ENCODE measurements at regions not wholly inside any gene's neighbourhood (a gene's known extent, or its start where the extent isn't known, plus 50 kb on each side); places are given as distances from the start of the nearest gene placed in this dataset.

DNA sequence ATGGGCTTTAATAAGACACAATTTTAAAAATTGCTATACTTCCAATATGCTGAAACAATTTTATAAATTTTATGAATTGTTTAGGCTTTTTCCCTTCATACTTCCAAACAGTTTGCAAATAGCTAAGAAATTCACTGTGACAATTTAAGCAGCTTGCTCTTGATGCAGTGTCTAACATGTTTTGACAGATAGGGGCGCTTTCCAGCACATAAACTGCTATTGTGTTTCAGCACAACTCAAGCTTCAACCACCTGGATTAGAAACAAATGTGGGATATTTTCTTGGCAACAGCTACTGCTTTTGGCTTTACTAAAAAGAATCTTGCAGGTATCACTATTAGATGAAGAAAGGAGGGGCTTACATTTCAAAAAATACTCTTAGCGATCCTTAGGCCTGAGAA is 565.8 kb upstream of the DPPA4 start:
- DNase-seq (ENCODE audit: low spot score), result no peak

DNA sequence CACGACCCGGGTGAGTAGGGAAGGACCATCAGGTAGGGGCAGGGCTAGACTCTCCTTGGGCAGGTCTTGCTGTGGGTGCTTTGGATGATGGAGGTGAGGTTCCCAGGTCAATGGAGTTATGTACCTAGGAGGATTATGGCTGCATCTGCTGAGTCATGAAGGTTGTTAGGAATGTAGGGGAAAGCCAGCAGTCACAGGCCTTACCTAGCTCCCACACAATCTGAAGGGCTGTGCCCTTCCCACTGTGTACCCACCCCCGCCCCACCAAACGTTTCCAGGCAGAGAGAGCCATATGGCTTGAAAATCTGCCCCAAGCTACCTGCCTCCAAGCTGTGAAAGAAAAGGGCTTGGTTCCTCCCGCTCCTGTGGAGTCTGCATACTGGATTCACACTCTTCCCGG is 573.4 kb upstream of the DPPA4 start:
- DNase-seq (ENCODE audit: low spot score), result no peak

GRCh38 chr3:109918740-109919139 is 581.4 kb upstream of the DPPA4 start:
- no peak for DNase-seq (ENCODE audit: low spot score)

- no peak for DNase-seq (ENCODE audit: low spot score)
Measured at GRCh38 chr3:109920749-109921148, 583.4 kb upstream of the DPPA4 start.

DNA sequence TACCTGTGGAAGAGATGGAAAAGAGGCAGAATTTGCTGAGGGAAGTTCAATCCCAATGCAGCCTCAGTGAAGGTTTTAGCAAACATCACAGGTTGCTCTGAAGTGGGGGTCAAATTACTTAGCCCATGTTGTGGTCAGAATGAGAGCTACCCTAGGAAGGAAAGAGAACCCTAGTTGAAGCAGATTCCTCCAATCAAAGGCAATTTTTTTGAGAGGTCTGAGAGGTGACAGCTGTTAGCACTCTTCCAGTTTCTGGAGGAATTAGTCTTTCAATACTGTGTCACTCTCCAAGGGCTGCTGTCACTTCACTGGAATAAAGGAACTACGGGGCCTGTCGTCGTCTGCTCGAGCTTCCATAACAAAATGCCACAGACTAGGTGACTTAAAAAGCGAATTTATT is 584.2 kb upstream of the DPPA4 start:
- DNase-seq (ENCODE audit: low spot score), result no peak

- DNase-seq (ENCODE audit: low spot score), result no peak
Measured at GRCh38 chr3:109922856-109923255, 585.5 kb upstream of the DPPA4 start.

DNA sequence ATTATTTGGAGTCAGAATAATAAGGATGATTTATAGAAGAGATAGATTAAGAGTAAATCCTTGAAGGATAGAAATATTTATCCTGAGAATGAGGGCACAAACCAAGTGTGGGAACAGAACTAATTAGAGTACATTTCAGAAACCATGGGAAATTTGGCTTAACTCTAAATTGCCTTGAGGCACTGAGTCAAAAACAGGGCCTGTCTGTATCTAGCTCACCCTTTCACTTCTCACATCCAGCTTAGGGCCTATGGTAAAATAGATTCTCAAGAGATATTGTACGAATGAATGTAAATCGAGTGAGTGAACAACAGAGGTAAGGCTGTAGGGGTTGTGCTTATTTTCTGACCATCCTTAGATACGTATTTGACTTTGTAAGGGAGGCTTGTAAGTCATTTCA is 586.1 kb upstream of the DPPA4 start:
- no peak for DNase-seq (ENCODE audit: low spot score)

GRCh38 chr3:109924196-109924595 is 586.9 kb upstream of the DPPA4 start:
- DNase-seq (ENCODE audit: low spot score), result no peak

DNA sequence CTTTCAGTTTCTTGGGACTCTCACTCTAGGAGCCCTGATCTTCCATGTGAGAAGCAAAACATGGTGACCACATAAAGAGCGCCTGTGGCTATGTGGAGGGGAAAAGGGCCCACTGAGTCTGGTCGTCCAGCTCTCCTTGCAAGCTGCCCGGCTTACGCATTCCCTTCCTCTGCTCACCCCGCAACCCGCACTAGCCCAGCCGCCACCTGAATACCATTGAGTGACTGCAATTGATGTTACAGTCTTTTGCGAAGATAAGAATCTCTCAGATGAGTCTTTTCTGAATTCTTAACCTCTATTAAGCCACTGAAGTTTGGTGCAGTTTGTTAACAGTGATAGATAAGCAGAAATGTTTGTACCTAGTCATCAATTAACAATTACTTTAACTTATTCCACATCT is 589.0 kb upstream of the DPPA4 start:
- no peak for DNase-seq (ENCODE audit: low spot score)

GRCh38 chr3:109927161-109927560 is 589.8 kb upstream of the DPPA4 start:
- DNase-seq (ENCODE audit: low spot score), result no peak

DNA sequence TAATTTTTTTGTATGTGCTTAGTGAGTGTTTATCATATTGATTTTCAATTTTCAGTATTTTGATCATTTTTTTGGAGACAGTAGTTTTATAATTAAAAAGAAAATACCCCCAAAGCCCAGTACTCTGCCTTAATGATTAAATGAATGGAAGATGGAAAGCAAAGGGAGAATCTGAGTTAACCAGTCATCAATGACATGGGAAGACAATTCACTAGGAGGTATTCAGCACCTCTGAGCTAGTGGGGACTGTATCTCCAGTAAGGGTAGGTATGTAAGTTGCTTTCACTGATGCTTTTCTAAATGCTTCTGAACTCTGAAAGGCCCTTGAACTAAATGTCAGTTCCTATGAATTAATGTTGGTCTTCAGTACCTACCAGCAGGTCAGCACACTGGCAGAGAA is 590.4 kb upstream of the DPPA4 start:
- no peak for DNase-seq (ENCODE audit: low spot score)

GRCh38 chr3:109930582-109930981 is 593.2 kb upstream of the DPPA4 start:
- DNase-seq (ENCODE audit: low spot score), result no peak

- no peak for DNase-seq (ENCODE audit: low spot score)
Measured at GRCh38 chr3:109933576-109933975, 596.2 kb upstream of the DPPA4 start.

DNA sequence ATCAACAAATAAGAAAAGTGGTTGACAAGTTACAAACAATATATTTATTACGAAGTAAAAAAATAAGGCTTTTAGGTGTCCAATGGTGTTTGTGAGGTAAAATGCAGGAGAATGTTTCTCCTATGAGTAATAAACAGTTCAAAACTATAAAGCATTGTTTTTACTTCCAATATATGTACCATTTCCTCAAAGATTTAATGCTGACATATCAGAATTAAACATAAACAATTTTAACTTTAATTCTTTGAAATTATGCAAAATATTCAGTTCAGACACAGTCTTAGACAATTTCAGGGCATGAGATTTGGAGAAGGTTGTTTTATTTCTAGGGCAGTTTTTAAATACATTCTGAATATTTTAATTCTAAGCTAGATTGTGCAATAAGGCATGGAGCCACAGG is 602.5 kb upstream of the DPPA4 start:
- DNase-seq (ENCODE audit: low spot score), result no peak

GRCh38 chr3:109943181-109943580 is 605.8 kb upstream of the DPPA4 start:
- DNase-seq (ENCODE audit: low spot score), result no peak

GRCh38 chr3:109944836-109945235 is 607.5 kb upstream of the DPPA4 start:
- DNase-seq (ENCODE audit: low spot score), result no peak

GRCh38 chr3:109952924-109953323 is 615.6 kb upstream of the DPPA4 start:
- DNase-seq (ENCODE audit: low spot score), result no peak

GRCh38 chr3:109963831-109964230 is 626.5 kb upstream of the DPPA4 start:
- DNase-seq (ENCODE audit: low spot score), result no peak

DNA sequence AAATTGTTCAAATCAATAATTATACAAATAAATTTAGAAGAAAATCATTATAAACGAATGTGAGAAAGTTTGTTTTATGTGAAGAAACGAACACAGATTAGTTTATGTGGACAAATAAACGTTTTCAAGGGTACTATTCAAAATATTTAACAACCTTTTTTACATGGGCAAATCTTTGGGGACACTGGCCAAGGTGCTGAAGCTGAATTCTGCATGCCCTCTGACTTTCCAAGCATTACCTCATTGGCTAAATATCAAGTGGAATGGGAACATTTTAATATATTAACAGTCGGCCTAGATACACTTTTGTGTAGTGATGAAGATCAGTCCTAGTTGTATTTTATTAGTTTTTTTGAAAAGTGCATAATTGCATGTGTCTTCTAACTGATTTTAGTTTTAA is 636.4 kb upstream of the DPPA4 start:
- DNase-seq (ENCODE audit: low spot score), result no peak

- no peak for DNase-seq (ENCODE audit: low spot score)
Measured at GRCh38 chr3:109977897-109978296, 640.6 kb upstream of the DPPA4 start.

DNA sequence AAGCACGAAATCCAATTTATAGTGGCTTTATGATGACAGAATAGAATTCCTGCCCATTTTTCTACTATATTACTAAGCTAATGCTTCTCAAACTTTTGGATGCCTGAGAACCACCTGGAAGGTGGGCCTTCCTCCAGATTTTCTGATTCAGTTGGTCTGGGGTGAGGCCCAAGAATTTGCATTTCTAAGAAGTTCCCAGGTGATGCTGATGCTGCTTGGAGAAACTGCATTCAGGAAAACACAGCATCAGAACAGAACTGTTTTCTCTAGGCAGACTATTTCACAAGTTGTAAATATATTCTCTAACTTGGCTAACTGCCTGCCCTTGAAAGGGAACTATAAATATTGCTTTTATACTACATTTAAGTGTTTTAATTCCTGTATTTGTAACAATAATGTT is 644.9 kb upstream of the DPPA4 start:
- no peak for DNase-seq (ENCODE audit: low spot score)

GRCh38 chr3:109984976-109985375 is 647.6 kb upstream of the DPPA4 start:
- DNase-seq (ENCODE audit: low spot score), result no peak

GRCh38 chr3:109985943-109986555 is 648.7 kb upstream of the DPPA4 start:
- DNase-seq (ENCODE audit: low spot score), result no peak

DNA sequence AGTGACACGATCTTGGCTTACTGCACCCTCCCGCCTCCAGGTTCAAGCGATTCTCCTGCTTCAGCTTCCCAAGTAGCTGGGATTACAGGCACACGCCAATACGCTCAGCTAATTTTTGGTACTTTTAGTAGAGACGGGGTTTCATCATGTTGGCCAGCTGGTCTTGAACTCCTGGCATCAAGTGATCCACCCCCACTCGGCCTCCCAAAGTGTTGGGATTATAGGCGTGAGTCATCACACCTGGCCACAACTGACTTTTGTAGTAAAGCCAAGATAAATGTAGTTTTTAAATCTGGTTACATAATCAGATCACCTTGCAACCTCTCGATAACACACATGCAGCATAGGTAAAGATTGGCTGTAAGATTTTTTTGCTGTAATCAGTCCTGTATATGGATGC is 657.5 kb upstream of the DPPA4 start:
- DNase-seq (ENCODE audit: low spot score), result no peak

GRCh38 chr3:109995377-109995776 is 658.0 kb upstream of the DPPA4 start:
- DNase-seq (ENCODE audit: low spot score), result no peak
